ENCODE measurements at regions not wholly inside any gene's neighbourhood (a gene's known extent, or its start where the extent isn't known, plus 50 kb on each side); places are given as distances from the start of the nearest gene placed in this dataset.

DNA sequence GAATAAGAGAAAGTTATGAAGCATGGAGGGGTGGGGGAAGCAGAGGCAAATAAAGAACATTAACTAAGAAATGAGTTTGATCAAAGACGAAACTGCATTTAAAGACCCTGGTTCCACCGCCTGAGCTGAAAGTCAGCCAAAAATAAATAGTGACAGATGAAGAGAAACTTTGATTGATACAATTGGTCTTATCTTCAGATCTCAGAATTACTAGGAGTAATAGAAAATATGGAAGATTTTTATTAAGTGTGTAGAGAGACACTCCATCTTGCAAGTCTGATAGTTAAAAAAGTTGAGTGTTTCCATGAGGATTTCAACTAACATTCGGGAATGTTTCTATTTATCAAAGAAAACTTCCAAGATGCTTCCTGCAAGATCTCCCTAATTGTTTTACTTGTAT lies 418.2 kb upstream of the ADGRL2 start:
- Histone ChIP-seq H3K36me3 (no peaks in the 10 kb centered on the region), H3K27ac (no peak overlapping the region), H3K4me3 (no peak overlapping the region), H3K4me1 (no peaks in the 10 kb centered on the region), H3K9me3 (no peaks in the 10 kb centered on the region), H3K27me3 (no peaks in the 10 kb centered on the region)
- no peak for ATAC-seq
- 90 to 96% methylated on average over 3 of the region's 3 CpGs for WGBS, 2 donors
- TF ChIP-seq, protein P1, sequence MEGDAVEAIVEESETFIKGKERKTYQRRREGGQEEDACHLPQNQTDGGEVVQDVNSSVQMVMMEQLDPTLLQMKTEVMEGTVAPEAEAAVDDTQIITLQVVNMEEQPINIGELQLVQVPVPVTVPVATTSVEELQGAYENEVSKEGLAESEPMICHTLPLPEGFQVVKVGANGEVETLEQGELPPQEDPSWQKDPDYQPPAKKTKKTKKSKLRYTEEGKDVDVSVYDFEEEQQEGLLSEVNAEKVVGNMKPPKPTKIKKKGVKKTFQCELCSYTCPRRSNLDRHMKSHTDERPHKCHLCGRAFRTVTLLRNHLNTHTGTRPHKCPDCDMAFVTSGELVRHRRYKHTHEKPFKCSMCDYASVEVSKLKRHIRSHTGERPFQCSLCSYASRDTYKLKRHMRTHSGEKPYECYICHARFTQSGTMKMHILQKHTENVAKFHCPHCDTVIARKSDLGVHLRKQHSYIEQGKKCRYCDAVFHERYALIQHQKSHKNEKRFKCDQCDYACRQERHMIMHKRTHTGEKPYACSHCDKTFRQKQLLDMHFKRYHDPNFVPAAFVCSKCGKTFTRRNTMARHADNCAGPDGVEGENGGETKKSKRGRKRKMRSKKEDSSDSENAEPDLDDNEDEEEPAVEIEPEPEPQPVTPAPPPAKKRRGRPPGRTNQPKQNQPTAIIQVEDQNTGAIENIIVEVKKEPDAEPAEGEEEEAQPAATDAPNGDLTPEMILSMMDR (IDR thresholded peaks at IDR 0.05): no peak
- intact Hi-C loops (cut with DNase I): no loop called here
- DNase-seq: no peak

DNA sequence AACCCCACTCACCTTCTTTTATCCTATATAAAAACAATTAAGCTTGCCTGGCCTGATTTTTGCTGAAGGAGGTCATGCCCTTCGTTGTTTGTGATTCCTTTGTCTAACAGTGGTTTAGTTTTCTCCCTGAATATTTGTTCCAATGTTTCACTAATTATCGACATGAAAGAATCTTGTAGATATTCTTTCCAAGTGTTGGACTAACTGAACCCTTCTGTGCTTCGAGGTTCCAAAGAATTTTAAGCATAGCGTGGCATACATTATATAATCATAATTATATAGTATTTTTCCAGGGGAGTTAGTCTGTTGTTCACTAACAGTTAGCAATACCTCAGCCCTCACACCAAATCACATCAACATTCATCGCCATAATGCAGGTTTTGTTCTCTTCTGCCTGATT lies 418.9 kb upstream of the ADGRL2 start:
- H3K4me3 ChIP-seq: no peak overlapping the region
- 94 to 95% methylated on average over 5 of the region's 5 CpGs for WGBS, 2 donors

DNA sequence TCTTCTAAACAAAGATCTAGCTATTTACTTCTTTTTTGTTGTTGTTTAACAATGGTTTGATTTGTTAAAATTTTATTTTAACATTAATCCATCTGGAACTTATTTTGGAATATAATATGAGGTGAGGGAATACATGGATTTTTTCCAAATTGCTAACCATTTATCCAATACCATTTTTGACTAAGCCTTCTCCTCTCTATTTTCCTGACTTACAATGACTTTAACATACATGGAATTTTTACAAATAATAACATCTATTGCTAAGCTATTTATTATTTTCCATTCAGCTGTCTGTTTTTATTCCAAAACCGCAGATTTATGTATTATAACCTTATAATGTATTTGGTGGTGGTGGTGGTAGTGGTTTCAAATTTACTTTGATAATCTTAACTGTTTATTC lies 420.3 kb upstream of the ADGRL2 start:
- H3K36me3 ChIP-seq: no peaks in the 10 kb centered on the region
- WGBS, 2 donors: 99 to 100% methylated on average over 1 of the region's 1 CpG
- DNase-seq (no peak), ATAC-seq (no peak)
- intact Hi-C loops (cut with DNase I): no loop called here
- no peaks in the 10 kb centered on the region for H3K27me3 ChIP-seq
- H3K27ac ChIP-seq: no peak overlapping the region
- no peak overlapping the region for H3K4me3 ChIP-seq
- TF ChIP-seq, protein P1 (IDR thresholded peaks at IDR 0.05): no peak
- H3K4me1 ChIP-seq: peaks cover 0 to 4% (median 0%) of the 10 kb centered on the region in 9 donors
- H3K9me3 ChIP-seq: no peaks in the 10 kb centered on the region

More for the DNA sequence above, 418.9 kb upstream of the ADGRL2 start:
- DNase-seq (no peak), ATAC-seq (no peak)
- TF ChIP-seq, protein P1 (IDR thresholded peaks at IDR 0.05): no peak
- no peak overlapping the region for H3K27ac ChIP-seq
- intact Hi-C loops (cut with DNase I): no loop called here
- H3K36me3 ChIP-seq: no peaks in the 10 kb centered on the region
- no peaks in the 10 kb centered on the region for H3K9me3 ChIP-seq
- H3K27me3 ChIP-seq: no peaks in the 10 kb centered on the region
- H3K4me1 ChIP-seq: no peaks in the 10 kb centered on the region

DNA sequence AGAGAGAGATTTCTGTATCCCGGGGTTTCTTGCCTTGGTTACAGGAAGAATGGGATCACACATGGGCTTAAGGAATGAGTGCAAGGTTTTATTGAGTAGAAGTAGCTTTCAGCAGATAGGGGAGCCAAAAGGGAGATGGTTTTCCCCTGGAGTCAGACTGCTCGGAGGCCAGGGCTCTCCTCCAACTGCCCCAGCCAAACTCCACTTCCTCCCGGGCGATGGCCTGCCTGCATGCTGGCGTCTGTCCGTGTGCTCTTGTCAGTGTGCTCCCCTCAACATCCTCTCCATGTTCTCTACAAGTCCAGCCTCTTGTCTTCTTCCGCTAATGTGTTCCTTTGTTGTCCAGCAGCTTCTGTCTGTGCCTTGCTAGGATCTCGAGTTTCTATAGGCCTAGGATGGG lies 421.3 kb upstream of the ADGRL2 start:
- WGBS, 2 donors: 61 to 64% methylated on average over 8 of the region's 8 CpGs
- TF ChIP-seq, protein P1 (IDR thresholded peaks at IDR 0.05): no peak
- DNase-seq: no peak
- H3K4me3 ChIP-seq: no peak overlapping the region
- no peaks in the 10 kb centered on the region for H3K36me3 ChIP-seq
- peak in 1 of 8 donors; percentile 45 for ATAC-seq
- H3K27me3 ChIP-seq: no peaks in the 10 kb centered on the region
- H3K4me1 ChIP-seq: peaks cover 0 to 4% (median 0%) of the 10 kb centered on the region in 9 donors
- H3K9me3 ChIP-seq: no peaks in the 10 kb centered on the region
- H3K27ac ChIP-seq: no peak overlapping the region
- intact Hi-C loops (cut with DNase I): no loop called here
